ENCODE measurements at regions not wholly inside any gene's neighbourhood (a gene's known extent, or its start where the extent isn't known, plus 50 kb on each side); places are given as distances from the start of the nearest gene placed in this dataset.

- TF ChIP-seq POLR2A (IDR thresholded peaks at IDR 0.05) = no peak
- TF ChIP-seq CTCF (IDR thresholded peaks at IDR 0.05) = no peak
- TF ChIP-seq POLR2AphosphoS5 (IDR thresholded peaks at IDR 0.05) = no peak
Observed at GRCh38 chr9:18357321-18357720, 116.6 kb upstream of the ADAMTSL1 start.

Measured in prostate gland (tissue), 2 donors.